RPMI8226 (cell line): ENCODE measurements at regions not wholly inside any gene's neighbourhood (a gene's known extent, or its start where the extent isn't known, plus 50 kb on each side); places are given as distances from the start of the nearest gene placed in this dataset.
"Not testable (repeated sequence)": the region's sequence is repeated elsewhere in the genome, so short reads cannot be mapped to it uniquely, and the experiment has no call there.

ENCODE experiments used
- DNase-seq: peaks from one replicate; pipeline ENCODE4 v3.0.0-alpha.2; 2015

- no peak for DNase-seq
Measured at GRCh38 chr1:56257726-56258125, 321.6 kb downstream of the PLPP3 start.

DNA sequence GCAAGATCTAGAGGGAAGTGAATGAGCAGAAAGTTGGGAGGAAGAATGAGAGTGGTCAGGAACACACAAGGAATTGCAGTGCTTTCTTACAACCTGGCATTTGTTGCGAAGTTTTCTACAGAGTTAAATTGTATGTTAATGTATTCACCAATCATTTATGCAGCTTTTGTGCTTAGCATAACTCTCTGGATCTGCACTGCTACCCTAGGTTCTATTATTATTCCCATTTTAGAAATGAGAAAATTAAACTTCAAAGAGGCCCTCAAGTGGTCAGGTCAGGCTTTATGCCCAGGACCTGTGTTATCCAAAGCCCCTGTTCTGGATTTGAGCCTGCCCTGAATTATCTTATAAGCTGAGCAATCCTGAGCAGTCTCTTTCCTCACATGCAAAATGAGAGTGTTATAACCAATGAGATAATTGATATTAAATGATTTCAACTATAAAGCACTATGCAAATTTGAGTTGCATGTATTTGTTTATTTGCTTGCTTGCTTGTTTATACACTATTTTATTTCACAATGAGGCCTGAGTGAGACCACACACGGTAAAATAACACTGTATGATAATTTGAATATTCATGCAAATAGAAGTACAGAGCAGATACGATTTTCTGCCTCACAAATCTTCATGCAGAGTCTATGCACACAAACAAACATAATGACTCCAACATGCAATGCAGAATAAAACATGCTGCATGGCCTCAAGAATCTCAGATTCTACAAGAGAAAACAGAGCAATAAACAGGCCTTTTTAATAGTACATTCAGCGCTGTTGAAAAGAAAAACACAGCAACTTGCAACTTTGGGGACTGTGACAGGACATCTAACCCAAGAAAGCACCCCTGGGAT lies 323.0 kb downstream of the PLPP3 start:
- no peak for DNase-seq

GRCh38 chr1:56255516-56256152 lies 323.7 kb downstream of the PLPP3 start:
- no peak for DNase-seq

DNA sequence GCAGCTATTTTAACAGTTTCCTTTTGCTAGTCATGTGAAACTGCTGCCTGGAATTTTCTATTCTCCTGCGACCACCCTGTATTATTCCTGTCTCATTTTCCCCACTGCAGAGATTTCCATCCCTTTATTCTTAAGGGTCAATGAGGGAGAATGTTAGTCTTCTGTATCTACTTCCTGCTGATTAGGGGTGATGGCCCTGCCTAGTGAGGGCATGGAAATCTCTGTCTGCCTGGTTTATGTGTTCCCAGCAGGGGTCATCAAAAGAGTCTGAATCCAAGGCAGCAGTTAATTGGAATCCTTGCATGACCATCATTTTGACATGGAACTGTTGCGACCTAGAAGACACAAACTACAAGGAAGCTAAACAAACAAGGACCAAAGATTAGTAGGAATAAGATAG lies 325.2 kb downstream of the PLPP3 start:
- no peak for DNase-seq

GRCh38 chr1:56250809-56251208 lies 328.6 kb downstream of the PLPP3 start:
- DNase-seq, result no peak

GRCh38 chr1:56249234-56249633 lies 330.1 kb downstream of the PLPP3 start:
- no peak for DNase-seq

DNA sequence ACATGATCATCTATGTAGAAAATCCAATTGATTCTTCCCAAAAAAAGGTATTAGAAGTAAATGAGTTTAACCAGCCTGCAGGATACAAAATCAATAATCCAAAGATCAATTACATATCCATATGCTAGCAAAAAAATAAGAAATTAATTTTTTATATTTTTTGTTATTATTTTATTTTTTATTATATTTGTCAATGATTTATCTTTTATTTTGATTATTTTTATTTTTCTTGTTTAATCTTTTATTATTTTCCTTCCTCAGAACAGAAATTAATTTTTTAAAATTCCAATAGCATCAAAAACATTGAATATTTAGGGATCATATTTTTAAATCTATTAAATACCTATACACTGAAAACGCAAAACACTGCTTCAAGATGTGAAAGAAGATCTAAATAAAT lies 331.2 kb downstream of the PLPP3 start:
- no peak for DNase-seq

- DNase-seq, result not testable (repeated sequence)
Measured at GRCh38 chr1:56246726-56247125, 332.6 kb downstream of the PLPP3 start.

- no peak for DNase-seq
Measured at GRCh38 chr1:56240400-56240799, 339.0 kb downstream of the PLPP3 start.

DNA sequence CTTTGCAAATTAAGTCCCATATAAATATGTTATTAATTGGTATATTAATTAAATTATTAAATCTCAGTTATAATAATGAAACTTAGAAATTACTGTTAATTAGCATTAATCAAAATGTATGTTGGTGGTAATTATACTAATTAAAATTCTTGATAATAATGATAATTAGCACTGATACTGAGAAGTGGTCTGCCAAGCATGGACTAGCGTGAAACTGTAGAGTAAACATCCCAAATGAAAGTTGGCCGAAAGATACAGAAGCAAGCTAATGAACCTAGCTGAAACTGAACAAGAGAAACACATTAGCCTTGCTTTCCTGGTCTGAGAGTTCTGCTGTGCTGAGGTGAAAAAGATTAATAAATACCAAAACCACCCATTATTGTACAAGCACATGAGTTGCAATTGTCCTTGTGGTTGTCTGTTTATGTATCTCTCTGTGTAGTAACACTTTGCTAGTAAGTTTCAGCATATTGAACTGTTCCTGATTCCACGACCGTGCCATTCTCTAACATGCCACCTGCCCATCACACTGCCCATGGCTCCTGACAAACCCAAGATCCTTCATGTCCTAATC lies 341.8 kb downstream of the PLPP3 start:
- no peak for DNase-seq

DNA sequence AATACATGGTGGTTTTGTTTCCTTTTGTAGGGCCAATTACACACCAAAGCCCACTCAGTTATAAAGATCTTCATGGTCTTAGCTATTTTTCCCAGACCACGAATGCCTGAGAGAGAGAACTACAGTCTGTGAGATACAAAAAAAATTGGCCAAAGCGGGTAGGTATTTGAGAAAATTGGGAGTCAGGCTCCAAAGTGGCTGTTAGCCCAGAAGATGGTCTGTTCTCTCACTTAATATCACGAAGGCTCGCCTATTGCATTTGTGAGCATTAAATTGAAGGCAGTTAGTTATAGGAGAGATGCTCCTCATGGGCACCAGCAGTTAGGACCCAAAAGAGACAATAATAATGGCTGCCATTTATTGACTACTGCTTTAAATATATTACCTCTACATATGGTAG lies 342.7 kb downstream of the PLPP3 start:
- no peak for DNase-seq

GRCh38 chr1:56235909-56236510 lies 343.4 kb downstream of the PLPP3 start:
- DNase-seq, result no peak

GRCh38 chr1:56229186-56229585 lies 350.2 kb downstream of the PLPP3 start:
- DNase-seq, result no peak

DNA sequence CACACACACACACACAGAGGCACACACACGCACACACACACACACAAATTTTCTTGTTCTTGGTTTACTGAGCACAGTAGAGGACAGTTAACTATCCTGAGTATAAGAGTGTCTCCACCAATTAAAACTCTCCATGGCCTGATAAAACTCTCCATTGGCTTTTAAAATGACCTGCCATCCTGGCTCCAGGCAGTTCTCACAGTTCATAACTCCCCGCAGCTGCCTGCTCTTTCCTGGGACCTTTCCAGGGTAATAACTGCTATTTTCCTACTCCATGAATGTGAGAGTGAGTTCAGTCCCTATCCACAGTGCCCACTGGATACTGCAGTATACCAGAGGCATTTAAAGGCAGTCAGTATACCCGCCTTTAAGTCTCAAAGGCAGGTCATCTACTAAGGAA lies 351.5 kb downstream of the PLPP3 start:
- DNase-seq, result no peak

GRCh38 chr1:56227401-56227800 lies 352.0 kb downstream of the PLPP3 start:
- no peak for DNase-seq

- DNase-seq, result no peak
Measured at GRCh38 chr1:56225964-56226815, 353.2 kb downstream of the PLPP3 start.

DNA sequence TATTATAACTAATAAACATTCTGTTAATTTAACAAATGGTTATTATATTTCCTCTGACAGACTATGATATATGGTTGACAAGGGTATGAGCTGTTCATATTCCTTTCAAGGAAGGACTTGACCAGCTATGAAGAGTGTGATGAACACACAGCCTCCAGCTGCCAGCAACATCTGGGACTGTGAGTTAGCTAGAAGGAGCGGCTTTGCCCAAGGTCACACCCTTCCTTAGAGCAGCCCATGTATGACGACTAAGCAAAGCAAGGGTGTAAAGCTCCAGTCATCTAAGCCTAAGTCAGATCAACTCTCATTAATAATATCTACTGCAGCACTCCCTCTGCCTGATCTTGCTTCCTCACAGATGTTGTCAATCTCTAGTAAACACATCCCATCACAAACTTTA lies 355.4 kb downstream of the PLPP3 start:
- no peak for DNase-seq

- DNase-seq, result no peak
Measured at GRCh38 chr1:56222914-56223540, 356.3 kb downstream of the PLPP3 start.

- DNase-seq, result no peak
Measured at GRCh38 chr1:56220021-56220420, 359.3 kb downstream of the PLPP3 start.

DNA sequence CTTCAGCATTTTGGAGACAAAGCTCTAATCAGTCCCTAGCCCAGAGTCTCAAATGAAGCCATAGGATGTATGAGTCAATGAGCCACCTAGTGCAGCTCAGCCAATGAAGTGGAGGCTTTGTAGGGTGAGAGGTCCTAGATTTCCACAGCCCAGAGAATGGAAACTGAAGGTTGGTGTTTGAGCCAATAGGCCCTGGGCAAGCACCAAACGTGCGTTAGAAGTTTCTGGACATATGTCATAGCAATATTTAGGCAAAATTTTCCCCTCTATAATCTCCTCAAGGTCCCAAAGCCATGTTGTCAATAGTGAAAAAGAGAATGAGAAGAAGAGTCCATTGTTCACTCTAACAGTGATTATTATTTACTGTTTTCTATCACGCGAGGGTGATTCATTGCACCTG lies 361.3 kb downstream of the PLPP3 start:
- no peak for DNase-seq

- no peak for DNase-seq
Measured at GRCh38 chr1:56216218-56216617, 363.1 kb downstream of the PLPP3 start.

DNA sequence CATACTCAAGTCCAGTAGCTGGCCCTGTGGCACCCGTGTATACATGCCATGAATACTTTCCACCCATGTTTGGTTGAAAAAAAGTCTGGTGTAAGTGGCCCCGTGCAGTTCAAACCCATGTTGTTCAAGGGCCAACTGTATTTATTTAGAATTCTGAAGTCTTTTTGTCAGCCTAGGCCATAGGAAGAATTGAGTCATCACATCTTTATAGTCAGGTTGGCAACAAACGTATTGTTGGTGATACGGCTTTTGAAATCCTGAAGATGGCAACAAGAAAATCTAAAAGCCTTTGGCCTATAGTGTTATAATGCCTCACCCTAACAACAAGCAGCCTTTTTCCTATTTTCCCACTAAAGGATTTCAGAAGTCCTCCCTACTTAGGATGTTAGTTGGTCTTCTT lies 363.6 kb downstream of the PLPP3 start:
- DNase-seq, result no peak
